ENCODE measurements at regions not wholly inside any gene's neighbourhood (a gene's known extent, or its start where the extent isn't known, plus 50 kb on each side); places are given as distances from the start of the nearest gene placed in this dataset.

- Histone ChIP-seq H2BK15ac (ENCODE audit: low read length) (no peak overlapping the region), H3K27ac (replicated peaks; ENCODE audit: low read length) (no peak overlapping the region), H3K23ac (ENCODE audit: low read depth, low read length, poor library complexity) (no peak overlapping the region), H2BK5ac (ENCODE audit: low read length) (no peak overlapping the region), H3K4me1 (ENCODE audit: control insufficient read depth in 2 of 2, insufficient read depth in 1 of 2, low read depth in 1 of 2, low read length in 2 of 2) (peaks cover 0 to 16% of the 10 kb centered on the region in 2 donors), H3K9me3 (replicated peaks in 1 of 2; ENCODE audit: control insufficient read depth in 2 of 2, insufficient read depth in 1 of 2, low read depth in 1 of 2, low read length in 2 of 2) (peaks cover 0 to 2% of the 10 kb centered on the region in 2 donors), H2AK5ac (ENCODE audit: low read depth, low read length) (no peak overlapping the region), H3K27me3 (ENCODE audit: control insufficient read depth in 3 of 3, insufficient read depth in 3 of 3, low read depth in 1 of 3, low read length in 3 of 3) (no peaks in the 10 kb centered on the region), H3K4ac (ENCODE audit: low read length) (no peak overlapping the region), H3K14ac (ENCODE audit: low read length) (no peak overlapping the region), H3K18ac (ENCODE audit: low read length) (no peak overlapping the region), H3K4me2 (ENCODE audit: insufficient read depth, low read length, poor library complexity, severe bottlenecking) (no peak overlapping the region), H3K9ac (ENCODE audit: low read depth, low read length, poor library complexity) (no peak overlapping the region), H2BK120ac (ENCODE audit: low read depth, low read length) (no peak overlapping the region), H2AFZ (ENCODE audit: low read length) (no peak overlapping the region), H2BK12ac (ENCODE audit: low read length) (no peak overlapping the region), H3K36me3 (replicated peaks in 1 of 2; ENCODE audit: control insufficient read depth in 2 of 2, insufficient read depth in 2 of 2, low read length in 2 of 2) (no peaks in the 10 kb centered on the region), H3K79me1 (ENCODE audit: low read depth, low read length) (no peaks in the 10 kb centered on the region), H4K8ac (ENCODE audit: low read depth, low read length) (no peak overlapping the region), H4K91ac (ENCODE audit: low read depth, low read length, poor library complexity) (no peak overlapping the region), H3K4me3 (ENCODE audit: low read length in 2 of 2) (no peak overlapping the region)
- no peak for DNase-seq (ENCODE audit: low spot score)
- WGBS, 2 donors (ENCODE audit: extremely low coverage in 2 of 2, insufficient read length in 2 of 2, insufficient replicate concordance in 1 of 2), result no CpG with 5 or more reads among the region's 2 CpGs
Measured at GRCh38 chr3:73225991-73226390, 164.5 kb downstream of the EBLN2 start.

DNA sequence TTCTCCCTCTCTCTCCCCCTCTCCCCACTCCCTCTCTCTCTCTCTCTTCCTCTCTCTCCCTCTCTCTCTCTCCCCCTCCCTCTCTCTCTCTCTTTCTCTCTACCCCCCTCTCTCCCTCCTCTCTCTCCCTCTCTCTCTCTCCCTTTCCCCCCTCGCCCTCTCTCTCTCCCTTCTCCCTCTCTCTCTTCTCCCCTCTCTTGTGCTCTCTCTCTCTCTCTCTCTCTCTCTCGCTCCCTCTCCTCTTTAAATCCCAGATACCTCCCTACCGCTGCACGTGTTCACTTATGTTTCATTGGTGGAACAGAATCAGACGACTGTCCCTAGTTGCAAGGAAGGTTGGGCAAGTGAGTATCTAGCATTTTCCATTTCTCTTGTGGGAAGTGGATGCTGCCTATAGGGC, 166.5 kb downstream of the EBLN2 start:
- Histone ChIP-seq H3K9ac (ENCODE audit: low read depth, low read length, poor library complexity) (no peak overlapping the region), H3K79me1 (ENCODE audit: low read depth, low read length) (no peaks in the 10 kb centered on the region), H3K4me1 (ENCODE audit: control insufficient read depth in 2 of 2, insufficient read depth in 1 of 2, low read depth in 1 of 2, low read length in 2 of 2) (peaks cover 0 to 16% of the 10 kb centered on the region in 2 donors), H2AFZ (ENCODE audit: low read length) (no peak overlapping the region), H3K27ac (replicated peaks; ENCODE audit: low read length) (no peak overlapping the region), H2BK15ac (ENCODE audit: low read length) (no peak overlapping the region), H4K8ac (ENCODE audit: low read depth, low read length) (no peak overlapping the region), H3K36me3 (replicated peaks in 1 of 2; ENCODE audit: control insufficient read depth in 2 of 2, insufficient read depth in 2 of 2, low read length in 2 of 2) (no peaks in the 10 kb centered on the region), H3K4ac (ENCODE audit: low read length) (no peak overlapping the region), H2BK120ac (ENCODE audit: low read depth, low read length) (no peak overlapping the region), H3K18ac (ENCODE audit: low read length) (no peak overlapping the region), H2BK12ac (ENCODE audit: low read length) (no peak overlapping the region), H3K4me3 (ENCODE audit: low read length in 2 of 2) (no peak overlapping the region), H3K14ac (ENCODE audit: low read length) (no peak overlapping the region), H3K27me3 (ENCODE audit: control insufficient read depth in 3 of 3, insufficient read depth in 3 of 3, low read depth in 1 of 3, low read length in 3 of 3) (no peaks in the 10 kb centered on the region), H2BK5ac (ENCODE audit: low read length) (no peak overlapping the region), H2AK5ac (ENCODE audit: low read depth, low read length) (no peak overlapping the region), H3K4me2 (ENCODE audit: insufficient read depth, low read length, poor library complexity, severe bottlenecking) (no peak overlapping the region), H3K9me3 (replicated peaks in 1 of 2; ENCODE audit: control insufficient read depth in 2 of 2, insufficient read depth in 1 of 2, low read depth in 1 of 2, low read length in 2 of 2) (peaks cover 0 to 2% of the 10 kb centered on the region in 2 donors), H4K91ac (ENCODE audit: low read depth, low read length, poor library complexity) (no peak overlapping the region), H3K23ac (ENCODE audit: low read depth, low read length, poor library complexity) (no peak overlapping the region)
- no peak for DNase-seq (ENCODE audit: low spot score)
- WGBS, 2 donors (ENCODE audit: extremely low coverage in 2 of 2, insufficient read length in 2 of 2, insufficient replicate concordance in 1 of 2), result no CpG with 5 or more reads among the region's 5 CpGs

DNA sequence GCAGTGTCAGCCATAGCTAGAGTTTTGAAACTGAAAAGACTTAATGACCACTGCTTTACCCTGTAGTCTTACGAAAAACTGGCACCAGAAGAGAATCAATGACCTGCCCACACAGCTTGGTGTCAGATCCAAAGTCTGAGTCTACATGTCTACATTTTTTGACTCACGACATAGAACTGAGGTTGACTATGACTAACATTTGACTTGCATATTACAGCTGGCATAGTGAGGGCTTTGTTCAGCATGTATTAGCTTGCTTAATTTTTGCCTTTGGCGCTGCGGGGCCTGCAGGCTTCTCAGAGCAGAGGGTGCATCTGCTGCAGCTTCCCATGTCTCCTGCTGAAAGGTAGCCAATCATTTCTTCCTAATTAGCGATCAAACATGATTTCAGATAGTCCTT, 167.0 kb downstream of the EBLN2 start:
- Histone ChIP-seq H3K4me1 (ENCODE audit: control insufficient read depth in 2 of 2, insufficient read depth in 1 of 2, low read depth in 1 of 2, low read length in 2 of 2) (peaks cover 0 to 16% of the 10 kb centered on the region in 2 donors), H3K18ac (ENCODE audit: low read length) (no peak overlapping the region), H2AFZ (ENCODE audit: low read length) (no peak overlapping the region), H2BK12ac (ENCODE audit: low read length) (no peak overlapping the region), H4K8ac (ENCODE audit: low read depth, low read length) (no peak overlapping the region), H3K27ac (replicated peaks; ENCODE audit: low read length) (no peak overlapping the region), H3K36me3 (replicated peaks in 1 of 2; ENCODE audit: control insufficient read depth in 2 of 2, insufficient read depth in 2 of 2, low read length in 2 of 2) (no peaks in the 10 kb centered on the region), H2BK5ac (ENCODE audit: low read length) (no peak overlapping the region), H3K9me3 (replicated peaks in 1 of 2; ENCODE audit: control insufficient read depth in 2 of 2, insufficient read depth in 1 of 2, low read depth in 1 of 2, low read length in 2 of 2) (peaks cover 0 to 2% of the 10 kb centered on the region in 2 donors), H3K4ac (ENCODE audit: low read length) (no peak overlapping the region), H2AK5ac (ENCODE audit: low read depth, low read length) (no peak overlapping the region), H3K9ac (ENCODE audit: low read depth, low read length, poor library complexity) (no peak overlapping the region), H3K14ac (ENCODE audit: low read length) (no peak overlapping the region), H3K79me1 (ENCODE audit: low read depth, low read length) (no peaks in the 10 kb centered on the region), H4K91ac (ENCODE audit: low read depth, low read length, poor library complexity) (no peak overlapping the region), H2BK120ac (ENCODE audit: low read depth, low read length) (no peak overlapping the region), H3K23ac (ENCODE audit: low read depth, low read length, poor library complexity) (no peak overlapping the region), H3K4me3 (ENCODE audit: low read length in 2 of 2) (no peak overlapping the region), H3K4me2 (ENCODE audit: insufficient read depth, low read length, poor library complexity, severe bottlenecking) (no peak overlapping the region), H3K27me3 (ENCODE audit: control insufficient read depth in 3 of 3, insufficient read depth in 3 of 3, low read depth in 1 of 3, low read length in 3 of 3) (no peaks in the 10 kb centered on the region), H2BK15ac (ENCODE audit: low read length) (no peak overlapping the region)
- no CpG with 5 or more reads among the region's 5 CpGs for WGBS, 2 donors (ENCODE audit: extremely low coverage in 2 of 2, insufficient read length in 2 of 2, insufficient replicate concordance in 1 of 2)
- no peak for DNase-seq (ENCODE audit: low spot score)

- no peak overlapping the region for H2BK120ac ChIP-seq (ENCODE audit: low read depth, low read length)
- H2AFZ ChIP-seq (ENCODE audit: low read length), result no peak overlapping the region
- no peak overlapping the region for H2BK15ac ChIP-seq (ENCODE audit: low read length)
- H3K4me3 ChIP-seq (ENCODE audit: low read length in 2 of 2), result no peak overlapping the region
- H3K4ac ChIP-seq (ENCODE audit: low read length), result no peak overlapping the region
- no CpG with 5 or more reads among the region's 8 CpGs for WGBS, 2 donors (ENCODE audit: extremely low coverage in 2 of 2, insufficient read length in 2 of 2, insufficient replicate concordance in 1 of 2)
- H3K14ac ChIP-seq (ENCODE audit: low read length), result no peak overlapping the region
- no peak overlapping the region for H3K27ac ChIP-seq (replicated peaks; ENCODE audit: low read length)
- H3K36me3 ChIP-seq (replicated peaks in 1 of 2; ENCODE audit: control insufficient read depth in 2 of 2, insufficient read depth in 2 of 2, low read length in 2 of 2), result no peaks in the 10 kb centered on the region
- H3K18ac ChIP-seq (ENCODE audit: low read length), result no peak overlapping the region
- no peak overlapping the region for H2BK5ac ChIP-seq (ENCODE audit: low read length)
- no peak overlapping the region for H4K8ac ChIP-seq (ENCODE audit: low read depth, low read length)
- H3K27me3 ChIP-seq (ENCODE audit: control insufficient read depth in 3 of 3, insufficient read depth in 3 of 3, low read depth in 1 of 3, low read length in 3 of 3), result no peaks in the 10 kb centered on the region
- no peak overlapping the region for H3K9ac ChIP-seq (ENCODE audit: low read depth, low read length, poor library complexity)
- H3K79me1 ChIP-seq (ENCODE audit: low read depth, low read length), result no peaks in the 10 kb centered on the region
- H3K4me2 ChIP-seq (ENCODE audit: insufficient read depth, low read length, poor library complexity, severe bottlenecking), result no peak overlapping the region
- no peak for DNase-seq (ENCODE audit: low spot score)
- H3K9me3 ChIP-seq (replicated peaks in 1 of 2; ENCODE audit: control insufficient read depth in 2 of 2, insufficient read depth in 1 of 2, low read depth in 1 of 2, low read length in 2 of 2), result peaks cover 0 to under 1% of the 10 kb centered on the region in 2 donors
- H4K91ac ChIP-seq (ENCODE audit: low read depth, low read length, poor library complexity), result no peak overlapping the region
- no peak overlapping the region for H2AK5ac ChIP-seq (ENCODE audit: low read depth, low read length)
- no peak overlapping the region for H2BK12ac ChIP-seq (ENCODE audit: low read length)
- H3K23ac ChIP-seq (ENCODE audit: low read depth, low read length, poor library complexity), result no peak overlapping the region
- peaks cover 0 to 16% of the 10 kb centered on the region in 2 donors for H3K4me1 ChIP-seq (ENCODE audit: control insufficient read depth in 2 of 2, insufficient read depth in 1 of 2, low read depth in 1 of 2, low read length in 2 of 2)
Measured at GRCh38 chr3:73228959-73229358, 167.5 kb downstream of the EBLN2 start.

Measured in neuronal stem cell (in vitro differentiated cells).